ENCODE measurements at regions not wholly inside any gene's neighbourhood (a gene's known extent, or its start where the extent isn't known, plus 50 kb on each side); places are given as distances from the start of the nearest gene placed in this dataset.

- TF ChIP-seq ZNF609 (CRISPR knock-in tag; IDR thresholded peaks at IDR 0.05; ENCODE audit: borderline replicate concordance) (no peak), KDM4B (CRISPR knock-in tag; IDR thresholded peaks at IDR 0.05) (no peak)
Measured at GRCh38 chr20:2212456-2213015, 83.3 kb upstream of the TGM3 start (continued).

GRCh38 chr20:2213401-2213800, 82.4 kb upstream of the TGM3 start:
- no peak for FAIRE-seq
- H3K4me3 ChIP-seq (replicated peaks in 1 of 3; ENCODE audit: insufficient read depth in 1 of 3, low read depth in 2 of 3, low read length in 3 of 3): no peak overlapping the region
- no TSS peak for BruUV-seq (replicated peaks)
- H3K79me2 ChIP-seq (ENCODE audit: insufficient read depth, low read length): no peaks in the 10 kb centered on the region
- ChIA-PET POLR2A (no interaction called here), CTCF (ENCODE audit: low intra/inter-chr PET ratio, low total read pairs) (no interaction called here)
- DNase-seq (ENCODE audit: low spot score): no peak
- H3K4me1 ChIP-seq (ENCODE audit: insufficient read depth, low read length): 0 out of 2 replicates have a peak, but pooled peaks cover 5% of the 10 kb centered on the region
- no peaks in the 10 kb centered on the region for H3K36me3 ChIP-seq (replicated peaks in 1 of 2; ENCODE audit: control insufficient read depth in 1 of 2, insufficient read depth in 2 of 2, low read length in 2 of 2)
- no peaks in the 10 kb centered on the region for H4K20me1 ChIP-seq (ENCODE audit: insufficient read depth, low read length)
- no peak for ATAC-seq
- H2AFZ ChIP-seq (ENCODE audit: low read length): no peak overlapping the region
- TF ChIP-seq HIC2 (CRISPR knock-in tag; IDR thresholded peaks at IDR 0.05; ENCODE audit: low read depth): no peak
- no peak for TF ChIP-seq CCAR2 (optimal IDR thresholded peaks at IDR 0.05; ENCODE audit: low read depth, low read length)
- no peak for TF ChIP-seq ZNF441 (CRISPR knock-in tag; IDR thresholded peaks at IDR 0.05; ENCODE audit: borderline replicate concordance)
- no peak for TF ChIP-seq ZNF350 (CRISPR knock-in tag; IDR thresholded peaks at IDR 0.05; ENCODE audit: borderline replicate concordance, low read depth)
- no peak for TF ChIP-seq ARNT (IDR thresholded peaks at IDR 0.05)
- no peak for TF ChIP-seq ARNTL (CRISPR knock-in tag; IDR thresholded peaks at IDR 0.05)
- TF ChIP-seq FOSL1 (CRISPR knock-in tag; IDR thresholded peaks at IDR 0.05; ENCODE audit: borderline replicate concordance): no peak
- no peak overlapping the region for H3K4me2 ChIP-seq (ENCODE audit: low read depth, low read length)
- H3K27me3 ChIP-seq (ENCODE audit: control insufficient read depth in 1 of 2, insufficient read depth in 2 of 2, low read length in 2 of 2): peaks cover 0 to 20% of the 10 kb centered on the region in 2 experiments; a peak in 2 of 5 replicates
- no peak overlapping the region for H3K9ac ChIP-seq (ENCODE audit: insufficient read depth, low read depth, low read length)
- H3K27ac ChIP-seq (ENCODE audit: extremely low read length, insufficient read depth, low read length): no peak overlapping the region
- WGBS (ENCODE audit: low lambda C conversion rate): 19% methylated on average over 5 of the region's 5 CpGs
- H3K9me3 ChIP-seq (ENCODE audit: low read length): no peaks in the 10 kb centered on the region
- in situ Hi-C loops (cut with HindIII; ENCODE audit: extremely low pct_ligation_motif_present, low pct_unique_long_range_greater_than_20kb) (no loop called here), intact Hi-C loops (cut with micrococcal nuclease; ENCODE audit: unreplicated experiment) (no loop called here)

Measured in HepG2 (cell line).